Right atrium auricular region (tissue), 2 donors: ENCODE measurements at regions not wholly inside any gene's neighbourhood (a gene's known extent, or its start where the extent isn't known, plus 50 kb on each side); places are given as distances from the start of the nearest gene placed in this dataset.

Experiments used
- DNase-seq: peaks from one replicate; pipeline ENCODE4 v3.0.0-alpha.2; 2019; ENCODE audit warnings: low spot score
- H3K27ac ChIP-seq, 2 donors: fragments of 200-600 bp; sonication (generic); 1 replicate in 1 of 2; 2 replicates in 1 of 2; pipeline ENCODE4 v1.5.1; 2016 to 2019
- H3K27me3 ChIP-seq, 2 donors: fragments of 200-600 bp; sonication (generic); one replicate each; pipeline versions ENCODE4 v1.5.1 to v1.6.0; 2017 to 2019
- H3K36me3 ChIP-seq: fragments of 200-600 bp; sonication (generic); one replicate; pipeline ENCODE4 v1.5.1; 2016
- H3K4me1 ChIP-seq, 2 donors: fragments of 200-600 bp; sonication (generic); one replicate each; pipeline versions ENCODE4 v1.5.1 to v1.6.0; 2017 to 2019
- H3K4me3 ChIP-seq, 2 donors: fragments of 200-600 bp; sonication (generic); 1 replicate in 1 of 2; 2 replicates in 1 of 2; pipeline ENCODE4 v1.5.1; 2017 to 2019; ENCODE audit warnings: mild to moderate bottlenecking in 1 of 2, moderate library complexity in 1 of 2
- H3K9me3 ChIP-seq, 2 donors: fragments of 200-600 bp; sonication (generic); one replicate each; pipeline ENCODE4 v1.5.1; 2019
- TF ChIP-seq, protein P1 (sequence below), 2 donors: fragments of 200-600 bp; sonication (generic); IDR thresholded peaks; one replicate each; pipeline ENCODE4 v1.5.1; 2019; ENCODE audit warnings: antibody characterized with exemption in 2 of 2

DNA sequence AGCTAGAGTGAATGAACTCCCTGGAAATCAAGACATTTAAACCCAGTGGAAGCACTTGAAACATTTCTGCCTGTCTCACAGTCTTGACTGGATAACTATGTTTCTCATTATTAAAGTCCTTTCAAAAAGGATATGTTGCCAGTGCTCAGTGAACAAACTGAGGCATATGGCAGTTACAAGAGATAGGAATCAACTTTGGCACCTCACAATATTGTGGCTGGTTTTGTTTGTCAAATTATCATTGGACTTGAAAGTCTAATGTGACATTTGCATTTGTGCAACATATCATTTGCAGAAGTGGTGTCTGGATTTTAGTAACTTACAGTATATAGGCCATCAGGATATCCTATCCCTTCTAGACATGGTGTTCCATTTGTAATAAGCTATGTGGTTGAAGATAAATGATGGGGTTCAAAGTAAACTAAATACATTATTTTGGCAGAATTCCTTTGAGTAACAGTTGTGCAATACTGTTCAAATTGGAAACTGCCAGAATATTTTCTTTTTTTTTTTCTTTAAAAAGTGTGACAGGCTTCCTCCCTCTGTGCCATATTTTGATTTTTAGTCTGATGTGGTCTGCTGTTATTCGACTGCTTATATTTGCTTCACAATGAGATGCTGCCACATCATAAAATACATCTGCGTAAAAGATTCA is 927.7 kb downstream of the FLRT2 start:
- DNase-seq, result no peak
- TF ChIP-seq, protein P1, sequence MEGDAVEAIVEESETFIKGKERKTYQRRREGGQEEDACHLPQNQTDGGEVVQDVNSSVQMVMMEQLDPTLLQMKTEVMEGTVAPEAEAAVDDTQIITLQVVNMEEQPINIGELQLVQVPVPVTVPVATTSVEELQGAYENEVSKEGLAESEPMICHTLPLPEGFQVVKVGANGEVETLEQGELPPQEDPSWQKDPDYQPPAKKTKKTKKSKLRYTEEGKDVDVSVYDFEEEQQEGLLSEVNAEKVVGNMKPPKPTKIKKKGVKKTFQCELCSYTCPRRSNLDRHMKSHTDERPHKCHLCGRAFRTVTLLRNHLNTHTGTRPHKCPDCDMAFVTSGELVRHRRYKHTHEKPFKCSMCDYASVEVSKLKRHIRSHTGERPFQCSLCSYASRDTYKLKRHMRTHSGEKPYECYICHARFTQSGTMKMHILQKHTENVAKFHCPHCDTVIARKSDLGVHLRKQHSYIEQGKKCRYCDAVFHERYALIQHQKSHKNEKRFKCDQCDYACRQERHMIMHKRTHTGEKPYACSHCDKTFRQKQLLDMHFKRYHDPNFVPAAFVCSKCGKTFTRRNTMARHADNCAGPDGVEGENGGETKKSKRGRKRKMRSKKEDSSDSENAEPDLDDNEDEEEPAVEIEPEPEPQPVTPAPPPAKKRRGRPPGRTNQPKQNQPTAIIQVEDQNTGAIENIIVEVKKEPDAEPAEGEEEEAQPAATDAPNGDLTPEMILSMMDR (IDR thresholded peaks at IDR 0.05), result no peak
- no peaks in the 10 kb centered on the region for H3K9me3 ChIP-seq

DNA sequence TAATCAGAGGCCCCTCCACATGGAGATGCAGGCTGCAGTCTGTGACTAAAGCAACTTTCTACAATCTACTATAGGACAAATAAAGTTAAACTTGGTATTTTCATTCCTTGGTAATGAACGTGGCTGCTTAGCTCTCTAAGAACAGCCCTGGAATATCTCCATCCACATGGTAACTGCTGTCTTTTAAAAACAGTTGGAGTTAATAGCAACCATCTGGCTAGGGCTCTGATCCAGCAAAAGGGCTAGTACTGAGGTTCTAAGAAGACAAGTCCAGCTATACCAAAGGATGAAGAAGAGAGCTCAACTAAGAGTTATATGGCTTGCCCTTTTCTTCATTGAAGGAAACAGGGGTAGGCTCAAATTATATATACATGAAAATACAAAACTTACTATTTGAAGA is 920.1 kb downstream of the FLRT2 start:
- Histone ChIP-seq H3K4me1 (no peaks in the 10 kb centered on the region), H3K27me3 (no peaks in the 10 kb centered on the region), H3K36me3 (no peaks in the 10 kb centered on the region), H3K4me3 (no peak overlapping the region), H3K27ac (no peak overlapping the region), H3K9me3 (no peaks in the 10 kb centered on the region)
- DNase-seq, result no peak
- TF ChIP-seq, protein P1 (IDR thresholded peaks at IDR 0.05), result no peak

More for the DNA sequence above, 927.7 kb downstream of the FLRT2 start:
- Histone ChIP-seq H3K27me3 (no peaks in the 10 kb centered on the region), H3K4me3 (no peak overlapping the region), H3K4me1 (no peaks in the 10 kb centered on the region), H3K36me3 (no peaks in the 10 kb centered on the region), H3K27ac (no peak overlapping the region)

DNA sequence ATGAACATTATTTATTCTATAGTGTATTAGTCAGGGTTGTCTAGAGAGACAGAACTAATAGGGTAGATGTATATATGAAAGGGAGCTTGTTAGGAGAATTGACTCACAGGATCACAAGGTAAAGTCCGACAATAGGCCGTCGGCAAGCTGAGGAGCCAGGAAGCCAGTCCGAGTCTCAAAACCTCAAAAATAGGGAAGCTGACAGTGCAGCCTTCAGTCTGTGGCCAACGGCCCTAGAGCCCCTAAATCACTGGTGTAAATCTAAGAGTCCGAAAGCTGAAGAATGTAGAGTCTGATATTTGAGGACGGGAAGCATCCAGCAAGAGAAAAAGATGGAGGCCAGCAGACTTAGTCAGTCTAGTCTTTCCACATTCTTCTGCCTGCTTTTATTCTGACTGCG is 912.2 kb downstream of the FLRT2 start:
- TF ChIP-seq, protein P1 (IDR thresholded peaks at IDR 0.05), result no peak
- H3K4me1 ChIP-seq, result no peaks in the 10 kb centered on the region
- no peaks in the 10 kb centered on the region for H3K36me3 ChIP-seq
- H3K4me3 ChIP-seq, result no peak overlapping the region
- H3K27me3 ChIP-seq, result no peaks in the 10 kb centered on the region
- H3K9me3 ChIP-seq, result no peaks in the 10 kb centered on the region
- no peak overlapping the region for H3K27ac ChIP-seq
- no peak for DNase-seq

DNA sequence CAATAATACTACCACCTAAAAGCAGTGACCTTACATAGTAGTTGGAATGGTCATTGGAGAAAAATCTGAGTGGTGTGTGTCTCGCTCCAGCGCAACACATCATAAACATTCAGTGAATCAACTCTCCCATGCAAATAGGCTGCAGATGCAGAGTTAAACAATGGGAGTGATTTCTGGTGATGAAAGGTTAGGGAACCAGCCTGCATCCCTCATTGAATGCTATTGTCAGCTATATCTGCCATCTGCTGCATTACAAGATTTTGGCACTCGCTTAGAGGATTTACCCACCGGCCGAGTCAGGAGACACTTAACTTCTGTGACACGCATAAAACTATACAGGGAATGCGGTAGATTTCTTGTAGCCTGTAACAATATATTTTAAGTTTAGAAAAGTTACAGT is 900.9 kb downstream of the FLRT2 start:
- Histone ChIP-seq H3K4me3 (no peak overlapping the region), H3K4me1 (no peaks in the 10 kb centered on the region), H3K27ac (no peak overlapping the region), H3K9me3 (no peaks in the 10 kb centered on the region), H3K36me3 (no peaks in the 10 kb centered on the region), H3K27me3 (no peaks in the 10 kb centered on the region)
- TF ChIP-seq, protein P1 (IDR thresholded peaks at IDR 0.05), result no peak
- DNase-seq, result no peak

DNA sequence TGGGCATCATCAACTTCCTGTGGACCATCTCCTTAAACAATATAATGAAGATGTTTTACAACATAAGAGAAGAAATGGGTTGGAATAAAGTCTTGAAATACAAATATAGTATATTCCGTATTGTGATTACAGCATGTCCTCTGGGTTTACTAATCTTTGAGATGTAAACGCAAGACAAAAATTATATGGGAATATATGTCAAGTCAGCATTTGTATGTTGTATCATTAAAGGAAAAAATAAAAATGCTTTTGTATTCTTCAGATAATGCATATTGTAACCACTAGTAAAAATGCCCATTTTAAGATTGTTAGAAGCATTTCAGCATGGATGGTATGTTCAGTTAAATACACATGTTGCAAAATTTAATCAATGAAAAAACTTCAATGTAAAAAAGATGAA is 893.3 kb downstream of the FLRT2 start:
- no peaks in the 10 kb centered on the region for H3K36me3 ChIP-seq
- H3K27ac ChIP-seq, result no peak overlapping the region
- H3K4me3 ChIP-seq, result no peak overlapping the region
- no peaks in the 10 kb centered on the region for H3K9me3 ChIP-seq
- no peaks in the 10 kb centered on the region for H3K27me3 ChIP-seq
- TF ChIP-seq, protein P1 (IDR thresholded peaks at IDR 0.05), result no peak
- no peak for DNase-seq
- H3K4me1 ChIP-seq, result no peaks in the 10 kb centered on the region

DNA sequence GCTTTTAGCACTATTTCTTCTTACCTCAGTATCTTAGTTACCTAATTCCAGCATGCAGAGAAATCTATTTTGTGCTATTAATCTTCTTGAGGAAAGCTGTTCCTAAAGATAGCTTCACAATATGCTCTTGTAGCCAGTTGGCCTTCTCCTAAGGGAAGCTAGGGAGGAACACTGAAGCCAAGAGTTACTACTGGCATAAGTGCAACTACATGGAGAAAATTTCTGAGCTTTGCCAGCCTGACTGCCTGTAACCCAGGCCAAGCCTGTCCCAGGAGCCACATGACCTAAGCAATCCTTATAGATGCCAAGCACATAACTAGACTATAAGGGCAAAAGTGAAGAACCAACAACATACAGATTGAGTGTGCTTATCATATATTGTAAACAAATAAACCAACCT is 890.2 kb downstream of the FLRT2 start:
- TF ChIP-seq, protein P1 (IDR thresholded peaks at IDR 0.05), result no peak
- no peak for DNase-seq
- Histone ChIP-seq H3K4me3 (no peak overlapping the region), H3K4me1 (no peaks in the 10 kb centered on the region), H3K27ac (no peak overlapping the region), H3K27me3 (no peaks in the 10 kb centered on the region), H3K36me3 (no peaks in the 10 kb centered on the region), H3K9me3 (no peaks in the 10 kb centered on the region)
